ENCODE measurements at regions not wholly inside any gene's neighbourhood (a gene's known extent, or its start where the extent isn't known, plus 50 kb on each side); places are given as distances from the start of the nearest gene placed in this dataset.

DNA sequence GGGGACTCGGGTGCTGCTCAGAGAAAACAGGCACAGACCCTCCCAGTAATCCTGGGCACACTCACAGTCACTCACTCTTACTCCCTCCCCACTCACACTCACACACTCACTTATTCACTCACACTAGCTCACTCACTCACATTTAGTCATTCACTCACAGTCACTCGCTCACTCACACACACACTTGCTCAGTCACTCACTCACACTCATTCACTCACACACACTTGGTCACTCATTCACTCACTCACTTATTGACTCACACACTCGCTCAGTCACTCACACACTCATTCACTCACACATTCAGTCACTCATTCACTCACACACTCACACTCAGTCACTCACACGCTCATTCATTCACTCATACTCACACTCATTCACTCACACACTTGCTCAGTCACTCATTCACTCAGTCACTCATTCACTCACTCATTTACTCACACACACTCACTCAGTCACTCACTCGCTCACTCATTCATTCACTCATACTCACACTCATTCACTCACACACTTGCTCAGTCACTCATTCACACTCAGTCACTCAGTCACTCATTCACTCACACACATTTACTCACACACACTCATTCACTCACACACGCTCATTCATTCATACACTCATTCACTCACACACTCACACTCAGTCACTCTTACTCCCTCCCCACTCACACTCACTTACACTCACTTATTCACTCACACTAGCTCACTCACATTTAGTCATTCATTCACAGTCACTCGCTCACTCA, 164.2 kb upstream of the C1orf174 start:
- no peak overlapping the region for H3K4me3 ChIP-seq (ENCODE audit: control insufficient read depth, low read depth, low read length)
- DNase-seq (ENCODE audit: low read depth): no peak
- TF ChIP-seq, protein P1, sequence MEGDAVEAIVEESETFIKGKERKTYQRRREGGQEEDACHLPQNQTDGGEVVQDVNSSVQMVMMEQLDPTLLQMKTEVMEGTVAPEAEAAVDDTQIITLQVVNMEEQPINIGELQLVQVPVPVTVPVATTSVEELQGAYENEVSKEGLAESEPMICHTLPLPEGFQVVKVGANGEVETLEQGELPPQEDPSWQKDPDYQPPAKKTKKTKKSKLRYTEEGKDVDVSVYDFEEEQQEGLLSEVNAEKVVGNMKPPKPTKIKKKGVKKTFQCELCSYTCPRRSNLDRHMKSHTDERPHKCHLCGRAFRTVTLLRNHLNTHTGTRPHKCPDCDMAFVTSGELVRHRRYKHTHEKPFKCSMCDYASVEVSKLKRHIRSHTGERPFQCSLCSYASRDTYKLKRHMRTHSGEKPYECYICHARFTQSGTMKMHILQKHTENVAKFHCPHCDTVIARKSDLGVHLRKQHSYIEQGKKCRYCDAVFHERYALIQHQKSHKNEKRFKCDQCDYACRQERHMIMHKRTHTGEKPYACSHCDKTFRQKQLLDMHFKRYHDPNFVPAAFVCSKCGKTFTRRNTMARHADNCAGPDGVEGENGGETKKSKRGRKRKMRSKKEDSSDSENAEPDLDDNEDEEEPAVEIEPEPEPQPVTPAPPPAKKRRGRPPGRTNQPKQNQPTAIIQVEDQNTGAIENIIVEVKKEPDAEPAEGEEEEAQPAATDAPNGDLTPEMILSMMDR (conservative IDR thresholded peaks at IDR 0.05; ENCODE audit: control insufficient read depth, insufficient read depth, low read depth, low read length): no peak

DNA sequence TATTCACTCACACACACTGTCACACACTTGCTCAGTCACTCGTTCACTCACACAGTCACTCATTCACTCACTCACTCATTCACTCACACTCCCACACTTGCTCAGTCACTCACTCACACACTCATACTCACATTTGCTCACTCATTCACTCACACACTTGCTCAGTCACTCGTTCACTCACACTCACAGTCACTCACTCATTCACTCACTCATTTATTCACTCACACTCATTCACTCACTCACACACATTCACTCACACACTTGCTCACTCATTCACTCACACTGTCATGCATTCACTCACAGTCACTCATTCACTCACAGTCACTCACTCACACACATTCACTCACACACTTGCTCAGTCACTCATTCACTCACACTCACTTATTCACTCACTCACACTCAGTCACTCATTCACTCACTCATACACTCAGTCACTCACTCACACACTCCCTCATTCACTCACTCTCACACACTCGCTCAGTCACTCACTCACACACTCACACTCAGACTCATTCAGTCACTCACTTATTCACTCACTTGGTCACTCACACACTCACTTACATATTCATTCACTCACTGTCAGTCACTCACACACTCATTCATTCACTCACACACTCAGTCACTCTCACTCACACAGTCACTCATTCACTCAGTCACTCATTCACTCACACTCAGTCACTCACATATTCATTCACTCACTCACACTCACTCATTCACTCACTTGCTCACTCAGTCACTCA, 167.0 kb upstream of the C1orf174 start:
- TF ChIP-seq, protein P1 (conservative IDR thresholded peaks at IDR 0.05; ENCODE audit: control insufficient read depth, insufficient read depth, low read depth, low read length): no peak
- no peak overlapping the region for H3K4me3 ChIP-seq (ENCODE audit: control insufficient read depth, low read depth, low read length)
- no peak for DNase-seq (ENCODE audit: low read depth)

DNA sequence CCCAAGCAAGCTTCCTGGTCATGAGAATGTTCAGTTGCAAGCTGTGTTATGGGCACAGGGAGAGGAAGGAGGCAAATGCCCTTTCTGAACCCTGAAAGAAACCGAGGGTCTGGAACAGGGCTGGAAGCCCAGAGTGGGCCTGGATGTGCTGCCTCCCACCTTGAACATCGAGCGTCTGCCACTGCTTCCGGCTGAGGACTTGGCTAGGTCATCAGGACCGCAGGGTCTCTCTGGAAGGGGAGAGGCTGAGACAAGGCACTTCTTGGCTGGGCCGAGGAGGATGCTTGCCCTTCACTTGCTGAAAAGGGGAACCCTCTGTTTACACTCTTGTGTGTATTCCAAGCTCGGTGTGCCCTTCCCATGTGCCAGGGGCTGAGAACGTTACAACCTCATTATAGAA, 168.0 kb upstream of the C1orf174 start:
- no peak overlapping the region for H3K4me3 ChIP-seq (ENCODE audit: control insufficient read depth, low read depth, low read length)
- TF ChIP-seq, protein P1 (conservative IDR thresholded peaks at IDR 0.05; ENCODE audit: control insufficient read depth, insufficient read depth, low read depth, low read length): no peak
- no peak for DNase-seq (ENCODE audit: low read depth)

DNA sequence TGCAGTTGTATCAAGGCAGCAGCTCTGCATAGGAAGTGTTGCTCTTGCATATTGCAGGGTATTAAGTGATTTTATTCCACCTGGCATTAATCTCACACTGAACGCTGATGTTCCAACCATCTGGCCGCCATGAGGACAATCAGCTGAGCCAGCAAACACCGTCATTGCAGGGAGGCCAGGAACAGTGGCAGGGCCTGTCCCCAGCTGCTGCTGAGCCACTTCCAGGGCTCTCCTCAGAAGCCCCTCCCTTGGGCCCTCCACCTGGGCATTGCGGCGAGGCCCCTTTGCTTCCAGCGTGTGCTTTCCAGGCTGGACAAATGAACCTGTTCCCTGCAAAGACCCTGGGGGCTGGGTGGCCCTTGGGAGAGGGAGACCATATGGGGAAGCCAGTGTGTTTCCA, 171.6 kb upstream of the C1orf174 start:
- DNase-seq (ENCODE audit: low read depth): no peak
- TF ChIP-seq, protein P1 (conservative IDR thresholded peaks at IDR 0.05; ENCODE audit: control insufficient read depth, insufficient read depth, low read depth, low read length): no peak
- H3K4me3 ChIP-seq (ENCODE audit: control insufficient read depth, low read depth, low read length): no peak overlapping the region

DNA sequence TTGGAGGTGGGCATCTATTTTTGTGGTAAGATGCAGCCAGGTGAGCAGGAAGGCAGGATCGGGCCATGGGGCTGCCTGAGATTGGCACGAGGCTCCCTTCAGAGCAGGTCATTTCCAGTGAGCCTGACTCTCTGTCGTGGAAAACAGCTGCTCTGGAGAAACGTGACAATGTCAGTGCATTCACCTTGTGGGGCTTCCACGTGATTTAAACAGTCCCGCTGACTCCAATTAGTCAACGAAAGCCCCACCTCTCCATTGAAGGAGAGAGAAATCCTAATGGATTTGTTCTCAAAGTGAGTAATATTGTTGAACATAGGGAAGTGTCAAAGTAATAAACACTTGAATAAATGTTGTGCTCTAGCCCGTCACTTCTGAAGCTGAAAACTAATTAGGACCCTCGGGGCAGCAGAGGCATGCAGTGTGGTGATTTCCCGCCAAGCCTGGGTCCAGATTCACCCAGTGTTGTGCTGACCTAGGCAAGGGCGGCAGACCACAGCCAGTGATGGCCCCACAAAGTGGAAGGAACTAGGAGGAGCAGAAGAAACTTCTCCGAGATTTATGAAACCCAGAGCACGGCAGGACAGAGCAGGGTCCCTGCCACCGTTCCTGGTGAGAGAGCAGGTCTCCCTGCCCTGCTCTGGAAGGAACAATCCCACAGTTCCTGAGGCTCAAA, 172.5 kb upstream of the C1orf174 start:
- no peak for DNase-seq (ENCODE audit: low read depth)
- H3K4me3 ChIP-seq (ENCODE audit: control insufficient read depth, low read depth, low read length): no peak overlapping the region
- TF ChIP-seq, protein P1 (conservative IDR thresholded peaks at IDR 0.05; ENCODE audit: control insufficient read depth, insufficient read depth, low read depth, low read length): no peak

DNA sequence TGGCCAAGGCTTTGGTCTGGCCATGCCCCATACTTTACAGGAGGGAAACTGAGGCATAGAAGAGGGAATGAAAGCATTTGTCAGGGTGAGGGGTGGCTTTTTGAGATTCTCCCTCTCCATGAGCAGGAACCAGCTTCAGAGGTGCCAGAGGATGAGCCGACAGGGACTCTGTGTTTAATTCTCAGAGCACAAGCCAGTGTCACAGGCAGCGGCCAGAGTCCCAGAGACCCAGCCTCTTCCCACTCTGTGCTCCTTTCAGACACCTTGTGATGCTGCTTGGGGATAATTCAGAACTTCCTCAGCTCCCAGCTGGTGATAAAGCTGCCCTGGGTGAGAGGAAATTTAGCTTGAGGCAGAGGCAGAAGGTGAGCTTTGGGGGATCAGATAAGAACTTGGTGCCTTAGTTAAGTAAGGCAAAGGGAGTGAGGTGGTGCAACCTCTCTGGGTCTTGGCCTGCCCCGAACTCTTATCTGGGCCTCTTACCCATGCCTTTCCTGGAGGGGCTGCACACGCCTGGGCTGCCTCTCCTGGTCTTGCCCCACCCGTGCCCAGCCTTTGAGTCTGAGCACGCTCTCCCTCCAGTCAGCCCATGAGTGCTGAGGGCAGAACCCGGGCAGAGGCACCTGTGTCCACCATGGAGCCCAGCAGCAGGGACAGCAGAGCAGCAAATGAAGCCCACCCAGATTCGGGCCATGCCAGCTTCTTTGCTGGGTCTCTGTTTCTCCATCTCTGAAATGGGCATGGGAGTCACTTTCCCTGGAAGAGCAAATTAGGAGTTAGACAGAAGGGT, 175.6 kb upstream of the C1orf174 start:
- no peak overlapping the region for H3K4me3 ChIP-seq (ENCODE audit: control insufficient read depth, low read depth, low read length)
- DNase-seq (ENCODE audit: low read depth): no peak
- TF ChIP-seq, protein P1 (conservative IDR thresholded peaks at IDR 0.05; ENCODE audit: control insufficient read depth, insufficient read depth, low read depth, low read length): no peak
